Brain microvascular endothelial cell (primary cell): ENCODE measurements at regions not wholly inside any gene's neighbourhood (a gene's known extent, or its start where the extent isn't known, plus 50 kb on each side); places are given as distances from the start of the nearest gene placed in this dataset.

ENCODE experiments used
- DNase-seq: peaks from one replicate; pipeline ENCODE4 v3.0.0-alpha.2; 2020
- H3K27ac ChIP-seq: fragments of 250-450 bp; sonication (Bioruptor Pico); 2 replicates; pipeline ENCODE4 v1.5.1; 2020; ENCODE audit warnings: mild to moderate bottlenecking, moderate library complexity
- H3K27me3 ChIP-seq: fragments of 250-450 bp; sonication (Bioruptor Pico); replicated peaks from 2 replicates; pipeline ENCODE4 v1.5.1; 2020; ENCODE audit warnings: mild to moderate bottlenecking
- H3K36me3 ChIP-seq: fragments of 250-450 bp; sonication (Bioruptor Pico); replicated peaks from 2 replicates; pipeline ENCODE4 v1.5.1; 2020; ENCODE audit warnings: mild to moderate bottlenecking
- H3K4me3 ChIP-seq: 2 replicates; pipeline ENCODE4 v1.5.1; 2011; ENCODE audit warnings: low read depth, mild to moderate bottlenecking, control low read depth, low read length, moderate library complexity
- in situ Hi-C: cut with HindIII; loops from 2 replicates; pipeline ENCODE4 v1.10.0; 2017; ENCODE audit warnings: low sequenced_read_pairs, low pct_ligation_motif_present
- TF ChIP-seq, protein P1 (sequence below): IDR thresholded peaks from 2 replicates; pipeline ENCODE4 v1.5.1; 2011; ENCODE audit warnings: low read depth, mild to moderate bottlenecking, moderate library complexity, low read length, control low read depth, inconsistent platforms; ENCODE audit errors: missing control alignments

DNA sequence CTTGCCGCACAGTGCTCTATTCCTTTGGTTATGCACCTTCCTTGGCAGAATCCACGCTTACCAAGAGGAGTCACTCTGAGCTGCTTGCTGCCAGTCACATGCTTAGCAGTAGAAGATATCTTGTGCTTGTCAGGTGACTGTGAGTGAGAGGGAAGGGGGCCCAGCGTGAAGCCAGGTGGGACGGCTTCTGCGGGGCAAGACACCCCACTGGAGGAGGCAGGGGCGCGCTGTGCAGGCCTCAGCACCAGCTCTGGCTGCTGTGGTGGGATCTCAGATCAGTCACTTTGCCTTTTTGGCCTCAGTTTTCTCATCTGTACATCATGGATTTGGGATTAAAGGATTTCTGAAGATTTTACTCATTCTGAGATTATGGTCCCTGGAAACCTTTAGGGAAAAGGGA, 63.9 kb upstream of the B3GAT1 start:
- Histone ChIP-seq H3K27me3 (no peaks in the 10 kb centered on the region), H3K4me3 (no peak overlapping the region), H3K27ac (no peak overlapping the region), H3K36me3 (no peaks in the 10 kb centered on the region)
- TF ChIP-seq, protein P1, sequence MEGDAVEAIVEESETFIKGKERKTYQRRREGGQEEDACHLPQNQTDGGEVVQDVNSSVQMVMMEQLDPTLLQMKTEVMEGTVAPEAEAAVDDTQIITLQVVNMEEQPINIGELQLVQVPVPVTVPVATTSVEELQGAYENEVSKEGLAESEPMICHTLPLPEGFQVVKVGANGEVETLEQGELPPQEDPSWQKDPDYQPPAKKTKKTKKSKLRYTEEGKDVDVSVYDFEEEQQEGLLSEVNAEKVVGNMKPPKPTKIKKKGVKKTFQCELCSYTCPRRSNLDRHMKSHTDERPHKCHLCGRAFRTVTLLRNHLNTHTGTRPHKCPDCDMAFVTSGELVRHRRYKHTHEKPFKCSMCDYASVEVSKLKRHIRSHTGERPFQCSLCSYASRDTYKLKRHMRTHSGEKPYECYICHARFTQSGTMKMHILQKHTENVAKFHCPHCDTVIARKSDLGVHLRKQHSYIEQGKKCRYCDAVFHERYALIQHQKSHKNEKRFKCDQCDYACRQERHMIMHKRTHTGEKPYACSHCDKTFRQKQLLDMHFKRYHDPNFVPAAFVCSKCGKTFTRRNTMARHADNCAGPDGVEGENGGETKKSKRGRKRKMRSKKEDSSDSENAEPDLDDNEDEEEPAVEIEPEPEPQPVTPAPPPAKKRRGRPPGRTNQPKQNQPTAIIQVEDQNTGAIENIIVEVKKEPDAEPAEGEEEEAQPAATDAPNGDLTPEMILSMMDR: no peak
- in situ Hi-C loops: no loop called here
- no peak for DNase-seq

- H3K36me3 ChIP-seq: no peaks in the 10 kb centered on the region
- H3K27ac ChIP-seq: no peak overlapping the region
- H3K27me3 ChIP-seq: no peaks in the 10 kb centered on the region
- H3K4me3 ChIP-seq: no peak overlapping the region
- TF ChIP-seq, protein P1: no peak
- in situ Hi-C loops: no loop called here
- no peak for DNase-seq
Observed at GRCh38 chr11:134474942-134475341, 62.9 kb upstream of the B3GAT1 start.

DNA sequence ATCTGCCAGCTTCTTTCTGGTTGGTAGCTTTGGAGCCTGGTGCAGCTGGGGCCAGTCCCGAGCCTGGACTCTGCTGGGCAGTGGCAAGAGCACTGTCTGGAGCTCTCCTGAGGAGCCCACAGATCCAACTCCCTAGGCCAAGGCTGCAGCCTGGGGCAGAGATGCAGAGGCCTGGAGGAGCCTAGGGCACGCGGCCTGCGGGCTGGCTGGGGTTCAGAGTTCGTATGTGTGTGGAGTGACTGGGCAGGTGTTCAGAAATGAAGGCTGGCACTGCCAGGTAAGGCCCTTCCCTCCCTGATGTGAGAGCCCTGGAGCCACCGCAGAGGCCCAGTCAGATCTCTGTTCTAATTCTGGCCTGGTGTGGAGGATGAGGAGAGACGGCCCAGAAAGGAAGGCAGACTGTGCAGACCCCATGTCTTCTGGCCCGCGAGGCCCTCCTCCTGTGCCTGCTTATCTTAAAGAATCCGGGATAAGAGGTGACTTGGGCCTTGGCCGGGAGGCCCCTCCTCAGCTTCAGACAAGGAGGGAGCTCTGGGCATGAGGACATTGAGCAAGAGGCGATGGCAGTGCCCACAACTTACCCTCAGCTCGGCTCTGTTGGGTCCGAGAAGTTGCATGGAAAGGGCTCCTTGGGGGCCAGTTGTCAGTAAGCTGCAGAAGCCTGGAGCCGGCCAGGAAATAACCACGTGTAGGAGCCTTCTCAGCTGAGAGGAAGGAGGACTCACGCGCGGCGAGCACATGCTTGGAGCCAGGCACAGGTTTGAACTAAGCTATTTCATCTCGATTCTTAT, 62.2 kb upstream of the B3GAT1 start:
- Histone ChIP-seq H3K36me3 (no peaks in the 10 kb centered on the region), H3K4me3 (no peak overlapping the region), H3K27ac (no peak overlapping the region), H3K27me3 (no peaks in the 10 kb centered on the region)
- TF ChIP-seq, protein P1: no peak
- in situ Hi-C loops: no loop called here
- no peak for DNase-seq

GRCh38 chr11:134471716-134472455, 59.8 kb upstream of the B3GAT1 start:
- in situ Hi-C loops: no loop called here
- H3K27ac ChIP-seq: no peak overlapping the region
- H3K27me3 ChIP-seq: no peaks in the 10 kb centered on the region
- DNase-seq: no peak
- TF ChIP-seq, protein P1: no peak
- no peak overlapping the region for H3K4me3 ChIP-seq
- H3K36me3 ChIP-seq: no peaks in the 10 kb centered on the region

DNA sequence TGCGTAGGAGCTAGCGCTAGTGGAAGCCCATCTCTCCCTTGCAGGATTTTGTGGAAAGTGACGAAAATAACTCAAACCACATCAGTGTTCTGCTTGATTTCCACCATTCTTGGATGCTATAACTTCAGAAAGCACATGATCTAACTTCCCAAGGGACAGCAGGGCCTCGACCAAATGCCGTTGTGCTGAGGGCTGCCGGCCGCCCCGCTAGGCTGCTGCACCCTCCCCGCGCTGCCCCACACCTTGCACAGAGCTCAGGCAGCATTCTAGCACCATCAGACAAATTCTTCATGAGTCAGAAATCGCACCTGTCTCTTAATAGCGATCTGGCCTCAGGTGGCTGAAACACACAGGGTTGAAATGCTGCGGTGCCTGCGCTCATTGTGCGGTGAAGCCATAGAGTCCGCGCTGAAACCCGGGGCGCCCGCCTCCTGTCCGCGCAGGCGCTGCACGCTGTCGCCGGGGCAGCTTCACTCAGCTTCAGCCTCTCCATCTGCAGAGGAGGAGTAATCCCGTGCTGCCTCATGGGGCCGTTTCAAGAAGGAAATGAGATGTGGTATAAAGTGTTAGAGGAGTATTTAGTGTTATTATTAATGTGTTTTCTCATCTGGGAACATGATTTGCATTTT, 59.2 kb upstream of the B3GAT1 start:
- TF ChIP-seq, protein P1: no peak
- in situ Hi-C loops: no loop called here
- H3K27me3 ChIP-seq: no peaks in the 10 kb centered on the region

More for the DNA sequence above, 59.2 kb upstream of the B3GAT1 start:
- Histone ChIP-seq H3K36me3 (no peaks in the 10 kb centered on the region), H3K27ac (no peak overlapping the region), H3K4me3 (no peak overlapping the region)
- DNase-seq: no peak
